Testis (tissue), 2 donors: ENCODE measurements at regions not wholly inside any gene's neighbourhood (a gene's known extent, or its start where the extent isn't known, plus 50 kb on each side); places are given as distances from the start of the nearest gene placed in this dataset.

ENCODE experiments used
- CTCF ChIP-seq, 3 experiments: fragments of 450-650 bp in 2 of 3; fragments of 200-600 bp in 1 of 3; sonication (generic) in 1 of 3; IDR thresholded peaks; one replicate each; pipeline ENCODE4 v1.5.1; 2016 to 2019; ENCODE audit warnings: antibody characterized with exemption in 3 of 3, mild to moderate bottlenecking in 2 of 3, moderate library complexity in 1 of 3
- POLR2A ChIP-seq: fragments of 450-650 bp; IDR thresholded peaks from one replicate; pipeline ENCODE4 v1.6.1; 2017; ENCODE audit warnings: antibody characterized with exemption, mild to moderate bottlenecking, moderate library complexity

DNA sequence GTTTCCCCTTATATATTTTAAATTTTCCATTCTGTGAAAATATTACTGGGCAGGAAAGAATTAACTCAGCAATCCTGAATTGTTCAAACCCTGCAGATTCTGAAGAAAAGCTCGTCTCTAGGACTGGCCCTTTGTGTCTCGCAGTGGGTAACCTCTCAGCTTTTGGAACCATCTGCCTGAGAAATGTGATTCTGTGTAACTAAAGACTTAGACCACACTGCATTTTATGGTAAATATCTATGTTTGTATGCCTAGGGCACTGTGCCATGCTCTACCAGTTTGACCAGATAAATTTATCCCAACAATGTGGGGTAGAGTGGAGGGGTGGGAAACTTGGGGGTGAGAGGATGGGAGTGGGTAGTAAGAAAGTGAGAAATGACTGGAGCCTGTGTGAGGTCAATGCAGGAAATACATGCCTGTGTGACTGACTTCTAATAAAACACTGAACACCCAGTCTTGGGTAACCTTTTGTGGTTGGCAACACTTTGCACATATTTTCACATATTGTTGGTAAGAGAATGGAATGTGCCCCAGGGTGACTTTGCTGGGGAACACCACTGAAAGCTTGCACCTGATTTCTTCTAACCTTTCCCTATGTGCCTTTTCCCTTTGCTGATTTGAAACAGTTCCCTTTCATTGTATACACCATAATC, 1181.9 kb downstream of the OLFM4 start:
- TF ChIP-seq CTCF (IDR thresholded peaks at IDR 0.05) (no peak), POLR2A (no peak)
